Esophagus muscularis mucosa (tissue), 3 donors: ENCODE measurements at regions not wholly inside any gene's neighbourhood (a gene's known extent, or its start where the extent isn't known, plus 50 kb on each side); places are given as distances from the start of the nearest gene placed in this dataset.

ENCODE experiments used
- CTCF ChIP-seq, 3 experiments: fragments of 200-600 bp in 2 of 3; fragments of 450-650 bp in 1 of 3; sonication (generic) in 2 of 3; IDR thresholded peaks; one replicate each; pipeline ENCODE4 v1.5.1; 2017 to 2019; ENCODE audit warnings: antibody characterized with exemption in 3 of 3, mild to moderate bottlenecking in 2 of 3, moderate library complexity in 1 of 3
- POLR2AphosphoS5 ChIP-seq, 2 donors: sonication (generic); formaldehyde crosslinking; IDR thresholded peaks; one replicate each; pipeline ENCODE4 v1.6.1; 2017; ENCODE audit warnings: antibody characterized with exemption in 2 of 2

GRCh38 chr21:18060402-18060801 lies 184.2 kb upstream of the CHODL start:
- TF ChIP-seq POLR2AphosphoS5 (IDR thresholded peaks at IDR 0.05), result no peak
- no peak for TF ChIP-seq CTCF (IDR thresholded peaks at IDR 0.05)
